GM20000 (cell line): ENCODE measurements at regions not wholly inside any gene's neighbourhood (a gene's known extent, or its start where the extent isn't known, plus 50 kb on each side); places are given as distances from the start of the nearest gene placed in this dataset.

Source experiments
- DNase-seq: peaks from one replicate; pipeline ENCODE4 v3.0.0; 2012; ENCODE audit warnings: low spot score
- CTCF ChIP-seq: IDR thresholded peaks from 2 replicates; pipeline ENCODE4 v1.5.1; 2012; ENCODE audit warnings: mild to moderate bottlenecking, control low read depth; ENCODE audit errors: extremely low read depth, missing control alignments

- no peak for DNase-seq
- no peak for TF ChIP-seq CTCF
Measured at GRCh38 chr5:63687854-63688516, 274.3 kb downstream of the HTR1A start.

- no peak for DNase-seq
- no peak for TF ChIP-seq CTCF
Measured at GRCh38 chr5:63686938-63687337, 275.3 kb downstream of the HTR1A start.

GRCh38 chr5:63686181-63686580 lies 276.1 kb downstream of the HTR1A start:
- no peak for TF ChIP-seq CTCF
- no peak for DNase-seq

GRCh38 chr5:63685454-63685853 lies 276.8 kb downstream of the HTR1A start:
- DNase-seq: no peak
- no peak for TF ChIP-seq CTCF

GRCh38 chr5:63674881-63675280 lies 287.4 kb downstream of the HTR1A start:
- no peak for DNase-seq
- no peak for TF ChIP-seq CTCF

GRCh38 chr5:63655043-63655442 lies 307.2 kb downstream of the HTR1A start:
- TF ChIP-seq CTCF: no peak
- no peak for DNase-seq

GRCh38 chr5:63650581-63650980 lies 311.7 kb downstream of the HTR1A start:
- no peak for TF ChIP-seq CTCF
- no peak for DNase-seq
